HG02678 (cell line): ENCODE measurements at regions not wholly inside any gene's neighbourhood (a gene's known extent, or its start where the extent isn't known, plus 50 kb on each side); places are given as distances from the start of the nearest gene placed in this dataset.
A peak's percentile ranks its signal among the peaks of the same experiment; 100 is the strongest.
"Not testable (repeated sequence)": the region's sequence is repeated elsewhere in the genome, so short reads cannot be mapped to it uniquely, and the experiment has no call there.

Source experiments
- ATAC-seq: cut with Tn5 transposase; IDR thresholded peaks from one replicate; pipeline ENCODE4 v1.9.1; 2021; ENCODE audit warnings: mild to moderate bottlenecking, moderate library complexity; ENCODE audit not compliant: unreplicated experiment

- not testable (repeated sequence) for ATAC-seq
These were observed 77.5 kb downstream of the SNX5 start for GRCh38 chr20:17891131-17891530.

- no peak for ATAC-seq
These were observed 78.3 kb downstream of the SNX5 start for GRCh38 chr20:17890330-17890729.

- ATAC-seq = no peak
These were observed 79.4 kb downstream of the SNX5 start for GRCh38 chr20:17889226-17889625.

GRCh38 chr20:17888044-17888443 lies 80.5 kb downstream of the SNX5 start:
- ATAC-seq = no peak

DNA sequence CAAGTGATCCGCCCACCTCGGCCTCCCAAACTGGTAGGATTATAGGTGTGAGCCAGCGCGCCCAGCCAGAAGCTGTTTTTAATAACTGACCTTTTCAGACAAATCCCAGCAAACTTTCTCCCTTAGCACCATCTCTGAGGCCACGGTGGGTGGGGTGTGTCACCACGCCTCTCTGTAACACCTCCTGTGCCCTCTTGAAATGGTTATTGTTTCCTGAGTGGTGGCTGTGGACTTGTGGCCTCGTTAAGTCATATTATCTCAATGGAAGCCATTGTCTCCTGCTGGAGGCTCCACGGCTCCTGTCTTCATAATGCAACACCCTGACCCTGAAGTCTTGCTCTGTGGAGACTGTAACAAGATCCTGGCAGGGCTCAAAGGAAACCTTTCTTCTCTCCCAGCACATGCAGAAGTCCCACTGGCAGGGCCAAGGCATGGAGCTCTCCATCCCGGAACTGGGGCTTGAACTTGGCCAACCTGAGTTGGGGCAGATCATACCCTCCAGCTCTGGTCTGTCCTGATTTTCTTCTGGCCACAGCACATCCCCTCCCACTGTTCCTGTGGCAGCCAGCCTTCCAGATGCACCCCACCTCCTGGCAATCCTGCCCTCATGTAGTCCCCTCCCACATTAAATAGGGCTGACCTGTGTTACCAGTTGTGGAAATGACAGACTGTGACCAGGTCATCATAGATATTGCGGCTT lies 81.1 kb downstream of the SNX5 start:
- ATAC-seq = no peak

- no peak for ATAC-seq
These were observed 83.0 kb downstream of the SNX5 start for GRCh38 chr20:17885544-17885943.

DNA sequence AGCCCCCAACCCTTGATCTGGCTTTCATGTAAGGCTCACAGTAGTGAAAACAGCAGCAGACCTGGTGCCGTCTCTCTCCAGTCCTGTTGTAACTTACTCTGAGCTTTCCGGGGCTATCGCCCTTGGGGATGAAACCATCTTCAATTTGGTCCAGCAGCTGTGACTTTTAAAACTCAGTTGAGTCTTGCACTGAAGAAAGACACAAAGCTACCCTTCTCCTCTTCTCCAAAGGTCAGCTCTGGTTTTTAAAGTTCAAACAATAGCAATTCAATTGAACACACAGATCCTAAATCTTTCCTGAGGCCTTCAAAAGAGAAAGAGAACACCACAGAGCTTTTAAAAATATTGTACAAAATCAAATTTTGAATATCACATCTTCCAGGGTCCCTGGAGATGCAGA lies 83.5 kb downstream of the SNX5 start:
- no peak for ATAC-seq

- no peak for ATAC-seq
These were observed 84.1 kb downstream of the SNX5 start for GRCh38 chr20:17884307-17885003.

- ATAC-seq = no peak
These were observed 84.8 kb downstream of the SNX5 start for GRCh38 chr20:17883592-17884306.

GRCh38 chr20:17882834-17883591 lies 85.6 kb downstream of the SNX5 start:
- ATAC-seq = no peak

DNA sequence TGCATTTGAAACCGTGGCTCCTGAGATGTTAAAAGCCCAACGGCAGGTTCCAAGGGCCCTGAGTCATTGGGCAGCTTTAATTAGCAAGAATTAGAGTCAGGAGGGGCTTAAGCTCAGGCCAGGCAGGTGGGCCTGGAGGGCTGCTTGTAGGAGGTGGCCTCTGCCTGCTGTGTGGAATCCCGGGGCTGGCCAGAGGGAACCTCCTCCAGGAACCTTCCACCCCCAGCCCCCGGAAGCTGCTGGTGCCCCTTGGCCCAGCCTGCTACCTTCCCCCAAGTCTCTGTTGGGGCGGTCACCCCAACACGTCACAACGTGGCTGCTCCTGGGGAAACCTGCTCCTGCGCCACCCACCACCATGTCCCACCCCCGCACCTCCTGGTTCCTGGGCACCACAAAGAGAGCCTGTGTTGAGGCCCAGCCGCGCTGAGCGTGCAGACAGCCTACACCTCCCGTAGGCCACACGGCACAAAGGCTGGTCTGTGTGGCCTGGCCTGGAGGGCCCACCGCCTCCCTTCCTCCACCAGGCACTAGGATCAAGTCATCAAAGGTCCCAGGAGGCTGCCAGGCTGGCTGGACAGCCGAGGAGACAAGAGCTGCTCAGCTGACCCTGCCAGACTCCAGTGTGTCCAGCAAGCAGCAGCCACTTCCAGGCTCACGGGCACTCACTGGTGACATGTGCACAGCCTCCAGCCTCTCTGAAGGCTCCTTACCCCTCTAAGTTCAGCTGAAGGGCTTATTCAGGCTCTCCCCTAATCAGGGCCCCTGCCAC lies 86.3 kb downstream of the SNX5 start:
- no peak for ATAC-seq

- ATAC-seq = no peak
These were observed 86.9 kb downstream of the SNX5 start for GRCh38 chr20:17881741-17882064.

GRCh38 chr20:17878912-17879602 lies 89.5 kb downstream of the SNX5 start:
- ATAC-seq = peak; percentile 37

DNA sequence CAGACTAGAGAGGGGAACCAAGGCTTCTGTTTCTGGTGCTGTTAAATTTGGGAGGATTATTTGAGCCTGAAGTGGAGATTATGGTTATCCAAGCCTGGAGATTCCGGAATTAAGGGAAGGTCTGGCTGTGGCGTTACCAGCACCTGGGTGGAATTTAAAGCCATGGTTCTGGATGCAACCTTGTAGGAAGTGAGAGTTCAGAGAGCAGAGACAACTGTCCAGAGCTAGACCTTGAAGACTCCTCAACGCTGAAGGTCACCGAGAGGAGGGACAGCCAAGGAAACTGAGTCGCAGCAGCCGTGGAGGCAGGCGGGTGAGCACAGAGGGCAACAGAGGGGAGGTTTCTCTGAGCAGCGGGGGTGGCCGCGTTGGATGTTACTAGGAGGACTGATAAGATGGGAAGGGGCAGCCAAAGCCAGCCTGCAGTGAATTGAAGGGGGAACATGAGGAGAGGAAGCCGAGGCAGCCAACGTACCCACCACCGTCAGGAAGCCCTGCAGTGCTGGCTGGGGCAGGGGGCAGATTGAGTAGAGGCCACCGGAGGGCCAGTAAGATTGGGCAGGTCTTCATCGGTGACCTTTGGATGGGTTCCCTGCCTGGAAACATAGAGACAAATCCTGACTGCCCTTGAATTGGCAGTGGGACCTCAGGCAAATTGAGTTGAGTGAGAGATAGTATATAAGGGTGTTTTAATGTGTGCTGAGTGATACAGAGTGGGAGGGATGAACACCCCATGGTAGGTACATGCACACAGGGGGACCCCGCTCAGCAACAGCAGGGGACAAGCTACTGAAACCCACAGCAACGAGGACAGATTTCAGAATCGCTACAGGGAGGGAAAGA lies 90.3 kb downstream of the SNX5 start:
- no peak for ATAC-seq

GRCh38 chr20:17875981-17876385 lies 92.6 kb downstream of the SNX5 start:
- no peak for ATAC-seq

- no peak for ATAC-seq
These were observed 93.3 kb downstream of the SNX5 start for GRCh38 chr20:17875106-17875980.

DNA sequence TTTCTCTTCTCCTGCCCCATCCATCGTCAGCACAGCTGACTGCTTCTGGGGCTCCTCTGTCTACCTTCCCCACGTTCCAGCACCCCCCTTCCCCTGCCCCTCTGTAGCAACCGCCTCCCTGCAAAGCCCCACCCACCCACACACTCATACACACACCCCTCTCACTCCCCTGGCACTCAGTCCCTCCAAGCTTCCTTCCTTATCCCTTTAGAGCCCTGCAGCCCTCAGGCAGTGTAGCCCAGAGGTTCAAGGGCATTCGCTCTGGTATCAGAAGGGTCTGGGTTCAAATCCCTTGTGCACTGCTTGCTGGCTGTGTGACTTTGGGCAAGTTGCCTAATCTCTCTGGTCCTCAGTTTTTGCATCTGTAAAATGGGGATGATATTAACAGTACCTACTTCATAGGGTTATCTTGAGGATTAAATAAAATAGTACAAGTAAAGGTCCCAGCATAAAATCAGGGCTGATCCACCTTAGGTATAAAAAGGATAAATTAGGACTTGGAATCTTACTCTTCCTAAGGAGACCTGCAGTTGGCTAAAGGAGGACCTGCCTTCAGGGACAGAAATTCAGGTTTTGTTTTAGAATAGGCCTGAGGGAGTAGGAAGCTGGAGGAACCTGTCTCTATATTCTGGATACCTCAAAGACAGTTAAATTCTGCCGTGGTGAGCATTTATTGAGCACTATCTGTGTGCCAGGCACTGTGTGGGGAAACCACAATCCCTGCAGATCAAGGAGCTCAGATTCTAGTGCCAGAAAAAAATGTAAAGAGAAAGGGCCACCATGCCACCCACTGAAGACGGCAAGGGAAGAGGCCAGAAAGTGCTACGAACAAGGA lies 94.1 kb downstream of the SNX5 start:
- no peak for ATAC-seq
